ENCODE measurements at regions not wholly inside any gene's neighbourhood (a gene's known extent, or its start where the extent isn't known, plus 50 kb on each side); places are given as distances from the start of the nearest gene placed in this dataset.

- TF ChIP-seq PTTG1 (tag; IDR thresholded peaks at IDR 0.05; ENCODE audit: low read depth) (no peak), NEUROD1 (IDR thresholded peaks at IDR 0.05; ENCODE audit: borderline replicate concordance, low read depth, low read length, partially characterized antibody) (no peak), CBX3 (IDR thresholded peaks at IDR 0.05; ENCODE audit: borderline replicate concordance in 1 of 2, low read length in 2 of 2) (no peak)
Observed at GRCh38 chr4:173777921-173778320, 247.9 kb upstream of the HAND2 start (continued).

GRCh38 chr4:173777421-173777820 is 247.4 kb upstream of the HAND2 start:
- no peak overlapping the region for H3K4me3 ChIP-seq
- H3K9me3 ChIP-seq (replicated peaks; ENCODE audit: control insufficient read depth, insufficient read depth, low read depth, low read length): no peaks in the 10 kb centered on the region
- FAIRE-seq: no peak
- no peaks in the 10 kb centered on the region for H3K27me3 ChIP-seq (ENCODE audit: control insufficient read depth in 2 of 2, insufficient read depth in 2 of 2, low read length in 2 of 2)
- no peaks in the 10 kb centered on the region for H3K9me1 ChIP-seq (ENCODE audit: control insufficient read depth, insufficient read depth, low read length)
- BruUV-seq (replicated peaks): no TSS peak
- H3K36me3 ChIP-seq (ENCODE audit: control insufficient read depth, insufficient read depth, low read length): no peaks in the 10 kb centered on the region
- ChIA-PET POLR2A (interaction anchor here (0.6 kb wide), 1 partner anchor 443 kb away, joined by 3 read pairs; no protein-coding TSS in a partner anchor), CTCF (ENCODE audit: low intra/inter-chr PET ratio) (interaction anchor here (0.8 kb wide), 1 partner anchor 280 kb away, joined by 3 read pairs; no protein-coding TSS in a partner anchor)
- DNase-seq (ENCODE audit: extremely low read depth in 1 of 4, low spot score in 3 of 4): no peak
- H3K4me1 ChIP-seq (replicated peaks in 1 of 2; ENCODE audit: control insufficient read depth in 2 of 2, insufficient read depth in 2 of 2, low read length in 2 of 2): no peaks in the 10 kb centered on the region
- no peaks in the 10 kb centered on the region for H3K79me2 ChIP-seq (ENCODE audit: control insufficient read depth, insufficient read depth, low read length)
- WGBS (ENCODE audit: insufficient coverage, low coverage, missing lambda C conversion rate): 22% methylated on average over 3 of the region's 4 CpGs
- H4K20me1 ChIP-seq (replicated peaks; ENCODE audit: control insufficient read depth, insufficient read depth, low read length): no peaks in the 10 kb centered on the region
- no peak overlapping the region for H3K9ac ChIP-seq (ENCODE audit: insufficient read depth in 1 of 2, low read depth in 2 of 2, low read length in 2 of 2)
- no peak for ATAC-seq
- H3K27ac ChIP-seq (ENCODE audit: extremely low read depth, low read depth, low read length): no peak overlapping the region
- in situ Hi-C loops (cut with MboI): no loop called here
- intact Hi-C loops (cut with micrococcal nuclease): no loop called here
- H3K4me2 ChIP-seq (ENCODE audit: insufficient read depth, low read length): no peak overlapping the region
- H2AFZ ChIP-seq (ENCODE audit: low read depth, low read length): no peak overlapping the region
- TF ChIP-seq STAT6 (CRISPR knock-in tag; IDR thresholded peaks at IDR 0.05) (no peak), RNF219 (CRISPR knock-in tag; IDR thresholded peaks at IDR 0.05) (no peak), PCBP1 (IDR thresholded peaks at IDR 0.05; ENCODE audit: low read depth, low read length, poor library complexity, severe bottlenecking) (no peak), HCFC1 (IDR thresholded peaks at IDR 0.05; ENCODE audit: low read depth, low read length) (no peak), MAFG (tag; conservative IDR thresholded peaks at IDR 0.05) (no peak), ZBTB7A (IDR thresholded peaks at IDR 0.05; ENCODE audit: borderline replicate concordance, control insufficient read depth, low read depth, low read length) (no peak), ZEB2 (IDR thresholded peaks at IDR 0.05) (no peak), ZNF696 (CRISPR knock-in tag; conservative IDR thresholded peaks at IDR 0.05) (no peak), FOXP1 (CRISPR knock-in tag; IDR thresholded peaks at IDR 0.05) (no peak), ETV1 (tag; conservative IDR thresholded peaks at IDR 0.05; ENCODE audit: low read depth) (no peak)
- TF ChIP-seq, protein P1, sequence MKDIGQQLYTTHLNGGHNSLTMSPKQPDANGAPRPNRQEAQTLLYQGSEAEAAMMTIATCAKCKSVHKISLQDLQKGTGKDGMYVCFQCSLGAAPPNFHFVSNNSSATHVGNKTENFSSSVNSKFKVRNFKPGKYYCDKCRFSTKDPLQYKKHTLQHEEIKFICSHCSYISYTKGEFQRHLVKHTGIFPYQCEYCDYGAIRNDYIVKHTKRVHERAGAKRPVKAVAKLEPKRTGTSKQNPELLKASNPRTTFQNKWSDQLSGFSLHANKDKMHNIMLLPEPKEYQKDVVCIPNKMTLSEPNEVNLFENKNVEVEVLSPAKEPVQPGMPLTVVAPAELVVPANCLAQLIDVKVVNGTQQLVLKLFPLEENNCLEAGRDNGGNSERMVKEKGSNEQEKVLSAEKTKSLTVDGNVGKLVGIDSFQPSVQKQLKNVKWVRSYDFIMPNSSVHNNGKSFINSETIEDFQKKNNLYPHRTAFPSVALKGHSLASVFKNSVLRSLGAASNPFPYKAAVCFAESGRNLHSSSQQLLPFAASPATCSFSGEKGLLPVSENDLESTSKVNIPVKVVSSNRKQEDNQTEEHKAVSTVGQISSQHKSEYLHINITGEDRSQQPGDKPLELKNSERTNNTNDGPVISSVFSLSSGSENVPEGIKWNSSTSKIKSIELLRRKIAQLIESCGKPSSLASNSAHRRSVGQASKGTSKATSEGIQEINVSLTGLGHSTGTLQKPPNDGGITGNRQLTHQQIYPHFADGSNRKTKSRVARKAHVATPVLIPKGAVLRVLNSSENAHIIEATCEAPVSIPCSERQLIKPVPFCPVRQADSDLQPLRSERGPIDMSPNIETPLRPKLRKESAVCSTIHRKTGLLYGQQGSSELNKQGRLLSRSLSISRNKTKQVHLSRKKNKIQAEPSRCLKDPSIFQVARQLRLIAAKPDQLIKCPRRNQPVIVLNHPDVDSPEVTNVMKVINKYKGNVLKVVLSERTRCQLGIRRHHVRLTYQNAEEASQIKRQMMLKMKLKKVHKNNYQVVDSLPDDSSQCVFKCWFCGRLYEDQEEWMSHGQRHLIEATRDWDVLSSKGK (CRISPR knock-in tag; IDR thresholded peaks at IDR 0.05): no peak

Data from K562 (cell line).